ENCODE measurements at regions not wholly inside any gene's neighbourhood (a gene's known extent, or its start where the extent isn't known, plus 50 kb on each side); places are given as distances from the start of the nearest gene placed in this dataset.

DNA sequence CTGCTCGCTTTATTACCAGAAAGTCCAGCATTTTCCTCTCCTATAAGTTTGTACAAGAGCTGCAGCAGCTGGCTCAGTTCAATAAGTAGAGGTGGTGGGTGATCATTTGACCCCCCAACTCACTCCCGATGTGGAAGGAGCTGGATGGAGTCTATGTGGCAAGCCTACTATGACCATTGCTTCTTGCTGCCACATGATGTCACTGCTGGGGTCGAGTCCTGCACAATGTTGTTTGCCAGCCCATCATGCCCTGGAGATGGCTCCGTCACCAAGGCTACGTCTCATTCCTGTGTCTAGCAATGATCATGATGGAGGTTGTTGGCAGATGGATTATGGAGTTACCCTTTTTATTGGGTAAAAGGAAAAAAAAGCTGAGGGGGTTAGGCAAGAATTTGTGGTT lies 266.3 kb downstream of the PSAT1 start:
- no peak for DNase-seq (ENCODE audit: low read depth in 2 of 2)

DNA sequence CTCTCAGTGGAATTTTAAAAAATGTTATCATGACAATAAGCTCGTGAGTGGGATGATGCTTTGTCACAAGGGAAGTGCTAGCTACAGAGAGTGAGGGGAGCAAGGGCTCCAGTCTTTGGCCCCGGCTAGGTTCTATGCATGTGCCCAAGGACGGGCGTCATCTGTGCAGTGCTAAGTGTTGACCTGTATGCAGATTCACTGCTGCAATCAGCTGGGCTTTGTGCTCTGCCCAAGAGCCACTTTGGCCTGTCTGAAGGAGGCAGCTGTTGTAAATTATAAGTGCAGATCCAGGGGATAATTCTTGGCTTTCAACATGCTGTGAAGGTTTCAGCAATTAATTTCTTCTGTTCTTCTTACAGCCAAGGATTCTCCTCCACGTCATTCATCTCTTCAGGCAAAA lies 268.6 kb downstream of the PSAT1 start:
- no peak for DNase-seq (ENCODE audit: low read depth in 2 of 2)

DNA sequence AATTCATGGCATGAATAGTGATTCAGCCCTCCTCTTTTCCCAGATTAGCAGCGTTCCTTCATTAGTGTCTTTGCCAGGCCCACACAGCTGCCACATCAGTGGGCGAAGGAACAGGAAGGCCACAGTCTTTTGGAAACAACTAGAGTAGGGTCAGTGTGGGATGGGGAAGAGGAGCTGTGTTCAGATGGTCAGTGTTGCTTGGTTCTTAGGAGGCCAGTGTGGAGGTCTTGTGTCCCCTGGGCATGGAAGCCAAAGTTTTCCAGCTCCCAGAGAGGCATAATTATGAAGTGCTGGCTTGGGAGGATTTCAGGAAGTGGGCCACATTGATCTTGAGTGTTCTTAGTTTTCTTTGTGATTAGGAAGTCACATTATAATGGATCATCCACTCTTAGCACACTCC lies 269.6 kb downstream of the PSAT1 start:
- DNase-seq (ENCODE audit: low read depth in 2 of 2): no peak

DNA sequence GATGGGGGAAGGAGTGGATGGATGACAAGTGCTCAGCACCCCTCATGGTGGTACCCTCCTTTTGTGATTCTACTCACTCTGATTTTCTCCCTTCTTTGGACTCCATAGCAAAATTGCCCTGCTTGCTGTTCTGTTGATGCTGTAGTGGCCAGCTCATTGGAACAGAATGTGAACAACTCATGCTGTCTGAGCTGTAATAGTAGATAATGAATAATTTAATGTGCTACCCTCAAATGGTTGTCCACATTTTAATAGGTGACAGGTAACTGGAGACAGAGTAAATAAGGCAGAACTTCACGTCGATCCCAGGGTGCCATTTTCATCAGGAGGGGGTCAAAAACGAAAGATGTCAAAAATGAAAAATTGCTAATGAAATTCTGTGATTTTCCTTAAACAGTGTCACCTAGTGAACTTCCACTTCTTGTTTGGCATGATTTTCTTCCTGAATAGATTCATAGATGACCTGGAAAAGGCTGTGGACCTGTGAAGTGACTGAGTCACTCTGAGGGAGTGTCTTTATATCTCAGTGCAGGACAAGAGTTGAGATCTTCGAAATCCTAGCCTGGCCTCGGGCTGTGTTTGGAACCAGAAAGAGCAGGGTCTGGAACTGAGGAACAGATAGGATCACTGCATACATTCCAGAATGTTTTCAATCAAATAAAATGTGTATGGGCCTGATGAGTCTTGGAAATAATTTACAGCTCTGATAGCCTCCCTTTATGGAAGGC lies 270.2 kb downstream of the PSAT1 start:
- DNase-seq (ENCODE audit: low read depth in 2 of 2): no peak

DNA sequence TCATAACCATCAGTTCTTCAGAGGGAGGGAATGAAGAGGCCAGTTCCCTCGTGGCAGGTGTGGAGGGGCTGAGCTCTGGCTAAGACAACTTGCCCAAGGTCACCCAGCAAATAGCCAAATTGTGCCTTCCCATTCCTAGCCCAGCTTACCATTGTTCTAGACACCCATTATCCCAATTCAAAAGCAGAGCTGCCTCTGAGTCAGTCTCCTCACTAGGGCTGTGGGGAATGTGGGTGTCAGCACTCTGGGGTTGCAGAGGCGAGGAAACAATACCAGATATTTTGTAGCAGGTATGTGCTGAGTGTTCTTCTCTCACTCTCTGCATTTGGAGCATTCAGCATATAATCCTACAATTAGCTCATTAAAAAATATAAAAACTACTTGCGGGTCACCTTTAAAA lies 270.8 kb downstream of the PSAT1 start:
- no peak for DNase-seq (ENCODE audit: low read depth in 2 of 2)

DNA sequence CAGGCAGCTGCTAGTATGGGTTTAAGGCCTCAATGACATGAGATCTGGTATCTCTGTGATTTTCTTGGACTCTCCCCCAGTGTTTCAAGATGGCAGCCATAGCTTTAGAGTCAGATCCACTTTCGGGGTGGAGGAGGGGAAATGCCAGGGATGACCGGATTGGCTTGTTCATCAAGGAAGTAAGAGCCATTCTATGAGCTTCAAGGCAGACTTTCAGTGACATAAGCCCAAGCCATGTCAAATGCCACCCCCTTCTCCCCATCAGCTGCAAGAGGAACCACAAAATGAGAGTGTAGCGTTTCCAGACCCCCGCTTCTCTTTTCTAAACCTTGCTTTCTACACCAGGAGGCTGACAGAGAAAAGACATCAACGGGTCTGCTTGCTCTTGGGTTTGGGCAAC lies 271.8 kb downstream of the PSAT1 start:
- DNase-seq (ENCODE audit: low read depth in 2 of 2): no peak

DNA sequence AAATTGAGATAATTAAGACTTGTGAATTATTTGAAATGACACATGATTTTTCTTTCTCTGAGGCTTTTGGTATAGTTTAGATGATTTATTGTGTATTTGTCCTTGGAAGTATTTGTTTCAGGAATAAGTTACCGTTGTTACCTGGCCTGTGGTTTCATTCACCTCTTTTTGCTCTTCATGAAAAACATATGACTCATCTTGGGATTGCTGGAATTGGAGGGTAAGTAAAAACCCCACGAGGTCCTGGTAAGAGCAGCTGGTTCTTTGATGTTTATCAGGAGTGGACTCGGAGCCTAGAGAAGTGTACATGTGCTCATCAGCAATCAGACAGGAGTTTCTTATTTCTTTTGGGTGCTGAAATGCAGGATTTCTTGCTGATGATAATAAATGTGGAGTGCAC lies 275.3 kb downstream of the PSAT1 start:
- no peak for DNase-seq (ENCODE audit: low read depth in 2 of 2)

DNA sequence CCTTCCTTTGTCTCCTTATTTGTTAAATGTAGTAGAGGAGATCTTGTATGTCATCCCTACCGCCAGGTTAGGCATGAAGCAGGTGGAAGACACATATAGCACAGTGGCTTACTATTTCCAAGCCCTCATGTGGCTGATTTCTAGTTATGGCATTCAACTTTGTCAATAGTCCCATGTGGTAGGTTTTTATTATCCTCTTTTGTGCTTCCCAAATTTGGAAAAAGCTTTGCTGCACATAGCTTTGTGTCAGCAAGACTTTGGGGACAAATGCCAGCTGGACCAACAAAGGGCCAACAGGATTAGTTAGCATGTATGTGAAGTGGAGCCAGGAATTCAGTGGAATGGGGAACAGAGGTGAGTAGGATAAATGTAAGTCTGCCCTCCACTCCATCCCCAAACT lies 276.3 kb downstream of the PSAT1 start:
- DNase-seq (ENCODE audit: low read depth in 2 of 2): no peak

DNA sequence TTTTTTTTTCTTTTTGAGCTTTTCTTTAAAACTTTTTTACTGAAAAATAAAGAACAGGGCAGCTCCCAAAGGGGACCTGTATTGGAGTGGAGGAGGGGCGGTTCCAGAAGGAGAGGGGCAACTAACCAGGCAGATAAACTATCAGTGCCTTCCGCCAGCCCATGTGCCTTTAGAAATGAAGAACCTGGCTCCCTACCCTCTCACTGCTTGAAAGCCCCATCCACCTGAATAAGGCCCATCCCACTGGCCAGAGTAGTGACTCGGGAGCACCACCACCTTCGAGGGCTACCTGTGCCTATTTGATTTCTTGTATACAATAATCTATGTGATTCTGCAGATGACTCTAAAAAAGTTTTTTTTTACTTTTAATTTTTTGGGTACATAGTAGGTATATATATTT lies 276.7 kb downstream of the PSAT1 start:
- DNase-seq (ENCODE audit: low read depth in 2 of 2): no peak

DNA sequence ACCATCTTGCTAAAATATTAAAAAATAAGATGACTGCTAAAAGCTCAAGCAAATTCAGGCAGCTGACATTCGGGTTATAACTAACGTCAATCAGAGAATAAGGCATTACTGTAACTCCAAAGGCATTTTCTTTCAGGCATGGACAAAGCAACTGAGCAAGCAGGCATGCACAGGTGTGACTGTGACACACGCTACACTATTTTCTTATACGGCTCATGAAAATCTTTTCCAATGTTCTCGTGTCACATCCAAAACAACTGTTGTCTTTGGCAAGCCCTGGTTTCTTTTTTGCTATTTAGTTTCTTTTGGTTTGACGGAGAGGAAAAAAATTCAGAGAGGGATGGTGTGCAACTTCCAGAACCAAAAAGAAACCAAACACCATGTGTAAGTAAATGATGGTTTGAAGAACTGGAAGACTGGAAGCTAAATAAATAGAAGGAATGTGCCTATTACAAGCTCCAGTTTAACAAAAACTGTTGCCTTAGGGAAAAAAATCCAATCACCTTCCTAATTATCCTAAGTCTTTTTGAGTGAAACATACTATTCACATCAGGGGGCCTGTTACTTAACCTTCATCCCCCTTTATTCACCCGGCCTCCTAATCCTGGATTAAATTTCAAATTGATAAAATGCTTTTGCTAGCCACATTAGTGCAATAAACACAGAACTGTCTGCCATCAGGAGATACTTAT lies 277.6 kb downstream of the PSAT1 start:
- DNase-seq (ENCODE audit: low read depth in 2 of 2): no peak

DNA sequence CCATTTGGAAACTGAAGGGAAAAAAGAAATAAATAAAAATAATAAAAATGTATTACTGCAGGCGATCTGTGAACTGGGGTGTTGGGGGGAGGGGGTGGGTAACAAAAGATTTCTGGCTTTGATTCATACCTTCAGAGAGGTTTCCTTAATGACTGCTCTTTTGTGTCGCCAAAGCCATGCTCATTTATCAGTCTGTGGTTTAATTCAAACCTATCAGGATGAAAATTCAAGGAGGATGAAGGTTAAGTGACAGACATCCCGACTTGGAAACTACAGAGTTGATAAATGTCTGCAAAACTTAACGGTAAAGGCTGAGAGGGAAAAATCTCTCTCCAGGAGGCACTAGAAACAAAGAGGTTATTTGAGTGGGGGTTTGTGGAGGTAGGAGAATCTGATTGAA lies 278.2 kb downstream of the PSAT1 start:
- no peak for DNase-seq (ENCODE audit: low read depth in 2 of 2)

DNA sequence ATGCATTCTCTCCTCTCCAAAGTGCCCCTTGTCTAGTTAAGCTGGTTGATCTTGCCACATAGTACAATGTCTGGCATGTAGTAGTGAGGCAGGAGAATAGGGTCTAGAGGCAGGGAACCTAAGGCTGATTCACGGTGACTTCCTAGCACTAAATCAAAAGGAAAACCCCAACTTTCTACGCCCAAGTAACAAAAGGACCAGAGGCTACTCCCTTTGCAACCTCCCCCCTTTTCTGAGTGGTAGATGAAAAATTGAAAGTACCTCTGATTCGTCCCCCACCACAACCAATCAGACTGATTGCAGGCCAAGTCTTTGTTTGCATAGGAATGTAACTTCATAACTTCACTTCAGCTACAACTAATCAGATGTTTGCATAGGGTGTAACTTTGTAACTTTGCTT lies 278.8 kb downstream of the PSAT1 start:
- no peak for DNase-seq (ENCODE audit: low read depth in 2 of 2)

DNA sequence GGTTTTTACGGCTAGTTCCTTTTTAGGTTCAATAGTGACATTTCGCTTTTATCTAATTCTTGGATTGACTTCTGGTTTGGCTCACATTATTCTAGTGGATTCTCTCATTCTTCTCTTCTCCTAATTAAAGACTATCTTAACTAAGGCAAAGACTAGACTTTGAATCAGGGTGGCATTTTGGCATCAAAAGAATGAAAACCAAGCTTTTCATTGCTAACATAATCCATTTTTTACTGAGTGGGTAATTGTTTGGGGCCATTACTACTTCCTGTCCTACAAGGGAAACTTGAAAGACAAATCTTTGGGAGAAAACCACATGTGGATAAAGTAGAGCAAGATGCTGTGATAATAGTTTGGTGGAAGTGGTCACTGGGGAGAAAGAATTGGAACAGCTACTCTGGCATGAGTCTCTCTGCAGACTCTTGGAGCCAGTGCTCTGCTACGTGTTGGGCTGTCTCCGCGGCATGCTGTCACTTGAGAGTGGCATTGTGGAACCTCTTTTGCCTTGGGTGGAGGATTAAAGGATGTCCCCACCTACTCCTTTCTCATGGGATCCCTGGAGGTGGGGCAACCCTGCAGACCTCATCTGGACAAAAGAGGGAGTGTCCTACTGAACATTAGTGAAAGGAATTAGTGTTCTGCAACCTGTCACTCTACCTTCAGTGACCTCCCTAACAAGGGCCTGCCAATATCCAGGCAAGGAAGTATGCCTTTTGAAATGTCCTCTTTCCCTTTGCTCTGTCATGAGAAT lies 280.4 kb downstream of the PSAT1 start:
- no peak for DNase-seq (ENCODE audit: low read depth in 2 of 2)

DNA sequence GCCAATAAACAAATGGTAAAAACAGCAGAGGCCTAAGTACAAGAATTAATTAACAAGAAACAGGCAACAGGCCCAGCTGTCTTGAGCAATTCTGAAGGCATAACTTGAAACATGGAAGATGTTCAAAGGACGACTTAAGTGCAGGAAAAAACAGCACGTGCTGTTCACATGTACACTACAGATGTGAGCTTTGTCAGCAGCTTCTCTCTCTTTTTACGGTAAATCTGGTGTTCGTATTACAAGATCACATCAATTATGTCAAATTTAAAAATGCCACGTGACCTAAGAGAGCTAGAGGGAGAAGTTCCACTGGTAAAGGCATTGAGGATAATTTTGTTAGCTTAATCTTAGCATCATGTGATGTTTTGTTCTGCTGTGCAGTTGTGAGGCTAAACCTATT lies 281.1 kb downstream of the PSAT1 start:
- no peak for DNase-seq (ENCODE audit: low read depth in 2 of 2)

DNA sequence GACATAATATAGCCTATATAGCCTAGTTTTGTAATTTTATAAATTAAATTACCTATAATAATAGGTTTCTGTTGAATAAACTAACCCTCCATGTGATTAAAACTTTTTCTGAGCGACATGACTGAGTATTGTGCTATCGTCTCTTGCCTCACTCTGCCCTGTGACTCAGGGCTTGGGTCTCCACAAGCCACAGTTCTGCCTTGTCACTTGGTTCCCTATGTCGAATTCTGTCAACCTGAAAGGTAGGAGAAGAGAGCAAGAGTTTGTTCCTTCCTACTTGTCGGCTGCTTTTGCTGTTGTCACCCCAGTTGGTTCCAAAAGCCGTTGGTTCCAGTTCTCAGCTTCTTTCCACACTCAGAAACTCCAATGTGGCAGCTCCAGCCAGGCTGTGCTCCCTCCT lies 285.9 kb downstream of the PSAT1 start:
- DNase-seq (ENCODE audit: low read depth in 2 of 2): no peak

DNA sequence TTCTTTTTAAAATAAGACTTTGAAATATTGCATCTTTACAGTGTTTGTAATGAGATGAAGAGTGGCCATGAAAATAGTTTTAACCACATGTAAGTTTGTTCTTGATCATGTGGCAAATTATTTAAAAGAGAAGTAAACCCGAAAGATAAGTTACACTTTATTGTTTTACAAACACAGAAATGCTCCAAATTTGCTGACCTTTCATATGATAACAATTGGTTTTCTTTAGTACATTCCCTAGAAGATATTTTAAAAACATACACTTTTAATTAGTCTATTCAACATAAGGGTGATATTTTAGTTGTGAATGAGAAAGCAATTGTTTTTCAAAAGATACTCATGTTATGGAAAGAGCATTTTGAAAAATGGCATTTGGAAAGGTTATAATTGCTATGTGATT lies 287.7 kb downstream of the PSAT1 start:
- DNase-seq (ENCODE audit: low read depth in 2 of 2): no peak

DNA sequence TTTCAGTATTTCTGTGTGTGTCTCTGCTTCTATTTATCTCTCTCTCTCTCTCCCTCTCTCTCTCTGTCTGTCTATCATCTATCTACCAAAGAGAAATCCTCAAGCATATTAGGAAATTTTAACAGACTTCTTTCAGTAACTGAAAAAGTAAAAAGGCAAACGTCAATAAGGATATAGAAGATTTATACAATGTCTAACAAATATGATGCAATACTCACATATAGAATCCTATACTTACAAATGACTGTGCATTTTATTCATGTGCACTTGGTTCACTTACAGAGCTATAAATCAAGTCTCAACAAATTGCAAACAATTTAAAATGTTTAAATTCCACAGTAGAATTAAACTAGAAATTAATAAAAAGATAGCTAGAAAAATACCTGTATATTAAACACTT lies 289.0 kb downstream of the PSAT1 start:
- DNase-seq (ENCODE audit: low read depth in 2 of 2): no peak

DNA sequence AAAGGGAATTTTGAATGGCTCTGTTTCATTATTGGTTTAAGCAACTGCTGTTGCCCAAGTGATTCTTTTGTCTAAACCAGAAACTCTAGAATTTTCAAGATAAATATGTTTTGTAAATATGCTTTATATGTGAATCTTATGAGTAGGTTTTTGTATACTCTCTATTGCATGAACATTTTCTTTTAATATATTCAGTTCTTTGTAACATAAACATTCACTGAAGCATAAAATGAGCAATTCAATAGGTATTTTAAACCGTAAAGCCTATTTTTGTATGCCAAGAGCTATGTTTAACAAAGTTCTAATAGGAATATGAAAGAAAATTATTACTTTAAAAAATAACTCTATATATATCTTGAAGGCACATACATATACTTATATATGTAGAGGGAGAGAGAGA lies 293.1 kb downstream of the PSAT1 start:
- no peak for DNase-seq (ENCODE audit: low read depth in 2 of 2)

DNA sequence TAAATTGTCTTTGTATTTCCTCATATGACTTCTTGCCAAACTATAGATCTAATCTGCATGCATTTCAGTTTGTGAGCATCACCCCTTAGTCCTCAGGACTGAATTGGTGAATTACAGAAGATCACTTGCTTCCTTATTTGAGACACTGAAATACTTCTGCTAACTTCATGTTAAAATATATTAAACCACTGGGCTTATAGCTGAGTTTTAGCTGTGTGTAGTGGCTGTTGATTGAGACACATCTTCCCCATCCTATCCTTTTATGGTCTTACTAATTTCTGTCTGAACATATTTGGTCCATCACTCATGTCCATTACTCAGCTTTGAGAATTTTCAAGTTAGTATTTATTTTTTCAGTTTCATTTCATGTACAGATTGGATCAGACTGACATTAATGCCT lies 295.9 kb downstream of the PSAT1 start:
- DNase-seq (ENCODE audit: low read depth in 2 of 2): peak; percentile 83 to 88

DNA sequence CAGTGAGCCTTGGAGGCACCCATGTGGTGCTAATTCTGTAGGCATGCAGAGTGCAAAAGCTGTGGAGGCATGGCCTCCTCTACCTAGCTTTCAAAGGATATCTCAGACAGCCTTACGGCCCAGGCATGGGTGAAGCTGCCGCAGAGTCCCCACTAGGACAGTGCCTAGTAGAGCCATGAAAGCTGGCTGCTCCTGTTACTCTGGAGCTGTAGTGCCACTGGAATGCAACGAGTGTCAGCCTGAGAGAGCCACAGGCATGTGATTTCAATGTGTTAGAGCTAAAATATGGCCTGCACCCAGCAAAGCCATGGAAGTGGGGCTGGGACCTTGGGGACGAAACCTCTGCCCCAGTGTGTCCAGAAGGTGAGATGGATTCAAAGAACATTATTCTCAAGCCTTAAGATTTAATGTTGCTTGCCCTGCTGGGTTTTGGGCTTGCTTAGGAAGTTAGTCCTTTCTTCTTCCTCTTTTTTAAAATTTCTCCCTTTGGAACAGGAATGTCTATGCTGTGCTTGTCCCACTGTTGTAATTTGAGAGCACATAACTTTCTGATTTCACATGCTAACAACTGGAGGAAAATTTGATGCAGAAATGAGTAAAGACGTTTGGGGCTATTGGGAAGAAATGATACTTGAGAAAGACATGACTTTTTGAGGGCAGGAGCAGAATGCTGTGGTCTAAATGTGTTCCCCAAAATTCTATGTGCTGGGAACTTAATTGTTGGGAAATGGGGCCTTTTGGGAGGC lies 298.4 kb downstream of the PSAT1 start:
- DNase-seq (ENCODE audit: low read depth in 2 of 2): no peak

DNA sequence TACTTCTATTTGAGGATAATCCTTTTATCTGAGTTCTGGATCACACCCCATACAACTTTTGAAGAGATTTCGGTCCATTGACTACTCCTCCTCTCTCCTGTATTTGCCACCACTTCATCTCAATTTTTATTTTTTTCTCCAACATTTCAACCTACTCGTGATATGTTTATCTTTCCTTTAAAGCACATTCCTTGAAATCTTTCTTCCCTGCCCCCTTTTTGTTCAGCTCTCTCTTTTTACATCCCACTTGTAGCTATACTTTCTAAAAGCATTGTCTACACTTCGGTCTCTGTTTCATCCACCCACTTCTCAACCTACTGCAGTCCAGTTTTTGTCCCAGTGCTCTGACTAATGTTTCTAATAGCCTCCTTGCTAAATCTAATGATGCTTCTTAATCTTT lies 299.4 kb downstream of the PSAT1 start:
- no peak for DNase-seq (ENCODE audit: low read depth in 2 of 2)

DNA sequence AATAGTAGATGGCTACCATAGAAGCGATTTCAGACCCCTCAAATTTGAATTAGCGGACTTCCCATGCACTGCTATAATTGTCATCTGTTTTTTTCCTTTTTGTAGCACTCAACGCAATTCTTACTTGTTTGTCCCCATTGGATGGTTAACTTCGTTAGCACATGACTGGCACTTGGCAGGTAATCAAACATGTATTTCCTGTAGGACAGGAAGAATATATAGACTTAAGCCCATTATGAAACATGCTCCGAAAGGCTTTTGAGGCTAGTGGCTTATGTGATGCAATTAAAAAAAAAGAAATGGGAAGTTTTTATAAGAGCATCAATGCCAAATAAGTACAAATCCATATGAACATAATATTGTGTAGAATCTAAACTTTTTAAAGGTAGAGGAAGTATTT lies 301.2 kb downstream of the PSAT1 start:
- DNase-seq (ENCODE audit: low read depth in 2 of 2): no peak

Data from fibroblast of skin of left quadriceps (primary cell).